GM12878 (cell line): ENCODE measurements at regions not wholly inside any gene's neighbourhood (a gene's known extent, or its start where the extent isn't known, plus 50 kb on each side); places are given as distances from the start of the nearest gene placed in this dataset.

Experiments used
- ATAC-seq: fragments of 200-7000 bp; cut with Tn5 transposase; 3 replicates; pipeline ENCODE4 v1.9.1; 2020; ENCODE audit warnings: mild to moderate bottlenecking, moderate library complexity
- BruUV-seq: library from RNA; stranded (reverse); fragments of 400-500 nt; replicated peaks from 2 replicates; lab custom pipeline; 2021; lab: Mats Ljungman, UMichigan
- CTCF ChIA-PET: fragments of 300-600 bp; sonication (Branson Sonifier 250); formaldehyde crosslinking; extraction: SDS; loops from one replicate; lab custom pipeline; 2021; ENCODE audit warnings: inconsistent platforms; lab: Yijun Ruan, JAX
- POLR2A ChIA-PET: fragments of 350-600 bp; formaldehyde crosslinking; extraction: SDS; loops from one replicate; lab custom pipeline; 2021; ENCODE audit warnings: inconsistent platforms; lab: Charles Lee
- RAD21 ChIA-PET: fragments of 300-600 bp; sonication (Branson Sonifier 250); formaldehyde crosslinking; loops from one replicate; lab custom pipeline; 2023; ENCODE audit warnings: antibody characterized with exemption; ENCODE audit not compliant: unreplicated experiment; lab: Charles Lee
- SMC1A ChIA-PET: fragments of 300-600 bp; sonication (Branson Sonifier 250); formaldehyde crosslinking; loops from one replicate; lab custom pipeline; 2023; ENCODE audit not compliant: unreplicated experiment, uncharacterized antibody; lab: Charles Lee
- DNase-seq: peaks from one replicate; pipeline ENCODE4 v3.0.0-alpha.2; 2011; ENCODE audit warnings: low read depth, low spot score
- FAIRE-seq: peaks from 3 replicates; lab custom pipeline; 2011; peaks lifted over from hg19 to GRCh38; lab: Jason Lieb, UNC
- H2AFZ ChIP-seq: 2 replicates; pipeline ENCODE4 v1.6.0; 2011; ENCODE audit warnings: low read depth, low read length, control low read depth; ENCODE audit not compliant: control insufficient read depth
- H3K27ac ChIP-seq: 2 replicates; pipeline ENCODE4 v1.5.1; 2011; ENCODE audit warnings: control low read depth; ENCODE audit not compliant: control insufficient read depth, insufficient read depth
- H3K27me3 ChIP-seq, 2 experiments: replicated peaks in 1 of 2; 2 replicates each; pipeline versions ENCODE4 v1.6.0 to v1.6.1; 2011; ENCODE audit warnings: low read length in 1 of 2; ENCODE audit not compliant: control insufficient read depth in 2 of 2, insufficient read depth in 2 of 2
- H3K36me3 ChIP-seq, 2 experiments: 2 replicates each; pipeline ENCODE4 v1.5.1; 2011; ENCODE audit warnings: low read length in 1 of 2; ENCODE audit not compliant: control insufficient read depth in 2 of 2, insufficient read depth in 2 of 2
- H3K4me1 ChIP-seq: 2 replicates; pipeline ENCODE4 v1.6.1; 2011; ENCODE audit warnings: mild to moderate bottlenecking, low read length, moderate library complexity, mixed read lengths; ENCODE audit not compliant: control insufficient read depth, insufficient read depth
- H3K4me2 ChIP-seq: 2 replicates; pipeline ENCODE4 v1.6.0; 2011; ENCODE audit warnings: control low read depth; ENCODE audit not compliant: control insufficient read depth, insufficient read depth
- H3K4me3 ChIP-seq: fragments of 200-600 bp; sonication (generic); 2 replicates; pipeline ENCODE4 v1.5.1; 2016
- H3K79me2 ChIP-seq: 2 replicates; pipeline ENCODE4 v1.6.0; 2011; ENCODE audit warnings: low read length; ENCODE audit not compliant: control insufficient read depth, insufficient read depth
- H3K9ac ChIP-seq: 2 replicates; pipeline ENCODE4 v1.8.0; 2011; ENCODE audit warnings: low read length, control low read depth, mixed read lengths; ENCODE audit not compliant: control insufficient read depth, insufficient read depth
- H3K9me3 ChIP-seq: replicated peaks from 3 replicates; pipeline ENCODE4 v1.5.1; 2011; ENCODE audit warnings: mild to moderate bottlenecking, low read length; ENCODE audit not compliant: control insufficient read depth, insufficient read depth
- H4K20me1 ChIP-seq: 2 replicates; pipeline ENCODE4 v1.6.0; 2011; ENCODE audit not compliant: control insufficient read depth, insufficient read depth
- EGR1 ChIP-seq, 2 experiments: IDR thresholded peaks; 1 replicate in 1 of 2; 2 replicates in 1 of 2; pipeline ENCODE4 v1.6.1; 2011 to 2012; ENCODE audit warnings: low read depth in 2 of 2, low read length in 2 of 2, borderline replicate concordance in 1 of 2, mild to moderate bottlenecking in 1 of 2, moderate library complexity in 1 of 2
- EP300 ChIP-seq, 2 experiments: fragments of 150-350 bp in 1 of 2; IDR thresholded peaks; 2 replicates each; pipeline ENCODE4 v1.6.1; 2011 to 2012; ENCODE audit warnings: low read depth in 2 of 2, low read length in 2 of 2, borderline replicate concordance in 1 of 2, improper control_type of control experiment in 1 of 2, inconsistent platforms in 1 of 2; ENCODE audit not compliant: control insufficient read depth in 1 of 2
- ETV6 ChIP-seq, 2 experiments: fragments of 450-650 bp in 1 of 2; IDR thresholded peaks in 1 of 2; conservative IDR thresholded peaks in 1 of 2; 2 replicates each; pipeline ENCODE4 v1.6.1; 2014; ENCODE audit warnings: antibody characterized with exemption in 1 of 2, borderline replicate concordance in 1 of 2, low read depth in 1 of 2, mild to moderate bottlenecking in 1 of 2, moderate library complexity in 1 of 2
- KLF5 ChIP-seq: fragments of 450-650 bp; IDR thresholded peaks from 2 replicates; pipeline ENCODE4 v1.6.1; 2014; ENCODE audit warnings: mild to moderate bottlenecking; ENCODE audit not compliant: partially characterized antibody
- MLLT1 ChIP-seq: fragments of 450-650 bp; IDR thresholded peaks from 2 replicates; pipeline ENCODE4 v1.6.1; 2016; ENCODE audit warnings: mild to moderate bottlenecking
- MTA2 ChIP-seq: fragments of 450-650 bp; IDR thresholded peaks from 2 replicates; pipeline ENCODE4 v1.6.1; 2016; ENCODE audit warnings: low read depth, mild to moderate bottlenecking, moderate library complexity
- PBX3 ChIP-seq: IDR thresholded peaks from 2 replicates; pipeline ENCODE4 v1.6.1; 2011; ENCODE audit warnings: mild to moderate bottlenecking, low read depth, low read length, moderate library complexity; ENCODE audit not compliant: insufficient replicate concordance
- SKIL ChIP-seq: fragments of 450-650 bp; IDR thresholded peaks from 2 replicates; pipeline ENCODE4 v1.6.1; 2017; ENCODE audit warnings: mild to moderate bottlenecking, low read depth, inconsistent platforms; ENCODE audit not compliant: poor library complexity, severe bottlenecking
- SMAD5 ChIP-seq: IDR thresholded peaks from 2 replicates; pipeline ENCODE4 v1.6.1; 2016; ENCODE audit warnings: antibody characterized with exemption, low read depth
- SMARCA5 ChIP-seq: fragments of 450-650 bp; IDR thresholded peaks from 2 replicates; pipeline ENCODE4 v1.6.1; 2017; ENCODE audit warnings: mild to moderate bottlenecking
- TCF3 ChIP-seq: IDR thresholded peaks from 2 replicates; pipeline ENCODE4 v1.6.1; 2012; ENCODE audit warnings: low read depth, mild to moderate bottlenecking, low read length, borderline replicate concordance; ENCODE audit not compliant: insufficient read depth
- WRNIP1 ChIP-seq: IDR thresholded peaks from 2 replicates; pipeline ENCODE4 v1.6.1; 2011; ENCODE audit warnings: low read depth, low read length, improper control_type of control experiment, borderline replicate concordance
- YY1 ChIP-seq: IDR thresholded peaks from 2 replicates; pipeline ENCODE4 v1.6.1; 2011; ENCODE audit warnings: low read depth, mild to moderate bottlenecking, low read length
- ZBTB4 ChIP-seq: fragments of 450-650 bp; formaldehyde crosslinking; IDR thresholded peaks from 2 replicates; pipeline ENCODE4 v1.4.0; 2022; ENCODE audit warnings: mild to moderate bottlenecking, moderate library complexity
- WGBS: methylation state at CpG from one replicate; pipeline ENCODE4 v1.1.6; 2016; ENCODE audit warnings: low lambda C conversion rate; ENCODE audit not compliant: insufficient replicate concordance, insufficient coverage; ENCODE audit errors: missing lambda C conversion rate; 5-methylcytosine and 5-hydroxymethylcytosine counted together
- in situ Hi-C: fragments of 300-500 bp; cut with MboI; formaldehyde crosslinking; loops from 9 replicates; pipeline ENCODE4 v1.14.3; 2018; ENCODE audit warnings: mixed read lengths
- intact Hi-C: fragments of 100-400 bp; cut with micrococcal nuclease; formaldehyde crosslinking; loops from one replicate; pipeline ENCODE4 v1.14.2; 2022; ENCODE audit not compliant: unreplicated experiment

GRCh38 chr4:20443015-20443805 lies 191.5 kb downstream of the SLIT2 start:
- Histone ChIP-seq H3K79me2 (no peaks in the 10 kb centered on the region), H3K4me3 (no peak overlapping the region), H3K27me3 (no peaks in the 10 kb centered on the region), H3K9me3 (no peaks in the 10 kb centered on the region), H3K9ac (no peak overlapping the region), H4K20me1 (no peaks in the 10 kb centered on the region), H3K4me2 (no peak overlapping the region), H3K27ac (no peak overlapping the region), H2AFZ (no peak overlapping the region), H3K36me3 (no peaks in the 10 kb centered on the region), H3K4me1 (no peaks in the 10 kb centered on the region)
- no TSS peak for BruUV-seq
- 4% methylated on average over 1 of the region's 1 CpG for WGBS
- DNase-seq (no peak), FAIRE-seq (no peak), ATAC-seq (no peak)
- intact Hi-C loops = no loop called here
- ChIA-PET SMC1A (interaction anchor here (0.9 to 1.2 kb wide), 2 partner anchors 9 to 11 kb away, joined by 3 read pairs; no protein-coding TSS in a partner anchor), POLR2A (interaction anchor here (0.6 kb wide), 1 partner anchor 1451 kb away, joined by 3 read pairs; no protein-coding TSS in a partner anchor), RAD21 (no interaction called here), CTCF (interaction anchor here (1.7 kb wide), 1 partner anchor 242 kb away, joined by 6 read pairs; no protein-coding TSS in a partner anchor)
- in situ Hi-C loops = no loop called here
- TF ChIP-seq MTA2 (no peak), EP300 (IDR thresholded peaks at IDR 0.05; ENCODE audit: borderline replicate concordance in 1 of 2, control insufficient read depth in 1 of 2, low read depth in 2 of 2, low read length in 2 of 2) (no peak), PBX3 (no peak), ETV6 (conservative IDR thresholded peaks at IDR 0.05 in 1 of 2, IDR thresholded peaks at IDR 0.05 in 1 of 2; ENCODE audit: borderline replicate concordance in 1 of 2, low read depth in 1 of 2) (no peak), SMARCA5 (no peak), TCF3 (no peak), KLF5 (no peak), YY1 (no peak), SMAD5 (no peak), MLLT1 (no peak), SKIL (no peak), WRNIP1 (no peak), ZBTB4 (CRISPR knock-in tag) (no peak), EGR1 (IDR thresholded peaks at IDR 0.05; ENCODE audit: borderline replicate concordance in 1 of 2, low read depth in 2 of 2, low read length in 2 of 2) (no peak)
